ENCODE measurements at regions not wholly inside any gene's neighbourhood (a gene's known extent, or its start where the extent isn't known, plus 50 kb on each side); places are given as distances from the start of the nearest gene placed in this dataset.

DNA sequence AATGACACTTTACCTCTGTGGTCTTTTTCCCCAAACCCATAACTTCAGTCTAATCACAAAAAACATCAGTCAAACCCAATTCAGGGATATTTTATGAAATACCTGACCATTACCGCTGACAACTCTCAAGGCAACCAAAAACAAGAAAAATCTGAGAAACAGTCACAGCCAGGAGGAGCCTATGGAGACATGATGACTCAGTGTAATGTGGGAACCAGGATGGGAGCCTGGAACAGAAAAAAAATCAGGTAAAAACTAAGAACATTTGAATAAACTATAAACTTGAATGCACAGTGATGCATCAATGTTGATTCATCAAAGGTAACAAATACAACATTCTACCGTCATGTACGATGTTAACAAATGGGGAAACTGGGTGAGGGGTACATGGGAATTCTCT is 84.1 kb upstream of the TSHZ2 start:
- Histone ChIP-seq H3K4me1 (no peaks in the 10 kb centered on the region), H3K4me3 (no peak overlapping the region), H3K36me3 (no peaks in the 10 kb centered on the region), H3K9me3 (no peaks in the 10 kb centered on the region), H3K27ac (no peak overlapping the region), H3K27me3 (no peaks in the 10 kb centered on the region)
- no peak for ATAC-seq
- TF ChIP-seq, protein P1, sequence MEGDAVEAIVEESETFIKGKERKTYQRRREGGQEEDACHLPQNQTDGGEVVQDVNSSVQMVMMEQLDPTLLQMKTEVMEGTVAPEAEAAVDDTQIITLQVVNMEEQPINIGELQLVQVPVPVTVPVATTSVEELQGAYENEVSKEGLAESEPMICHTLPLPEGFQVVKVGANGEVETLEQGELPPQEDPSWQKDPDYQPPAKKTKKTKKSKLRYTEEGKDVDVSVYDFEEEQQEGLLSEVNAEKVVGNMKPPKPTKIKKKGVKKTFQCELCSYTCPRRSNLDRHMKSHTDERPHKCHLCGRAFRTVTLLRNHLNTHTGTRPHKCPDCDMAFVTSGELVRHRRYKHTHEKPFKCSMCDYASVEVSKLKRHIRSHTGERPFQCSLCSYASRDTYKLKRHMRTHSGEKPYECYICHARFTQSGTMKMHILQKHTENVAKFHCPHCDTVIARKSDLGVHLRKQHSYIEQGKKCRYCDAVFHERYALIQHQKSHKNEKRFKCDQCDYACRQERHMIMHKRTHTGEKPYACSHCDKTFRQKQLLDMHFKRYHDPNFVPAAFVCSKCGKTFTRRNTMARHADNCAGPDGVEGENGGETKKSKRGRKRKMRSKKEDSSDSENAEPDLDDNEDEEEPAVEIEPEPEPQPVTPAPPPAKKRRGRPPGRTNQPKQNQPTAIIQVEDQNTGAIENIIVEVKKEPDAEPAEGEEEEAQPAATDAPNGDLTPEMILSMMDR (IDR thresholded peaks at IDR 0.05), result no peak
- WGBS, 2 donors (ENCODE audit: low coverage in 1 of 2), result 69 to 89% methylated on average over 3 of the region's 3 CpGs

DNA sequence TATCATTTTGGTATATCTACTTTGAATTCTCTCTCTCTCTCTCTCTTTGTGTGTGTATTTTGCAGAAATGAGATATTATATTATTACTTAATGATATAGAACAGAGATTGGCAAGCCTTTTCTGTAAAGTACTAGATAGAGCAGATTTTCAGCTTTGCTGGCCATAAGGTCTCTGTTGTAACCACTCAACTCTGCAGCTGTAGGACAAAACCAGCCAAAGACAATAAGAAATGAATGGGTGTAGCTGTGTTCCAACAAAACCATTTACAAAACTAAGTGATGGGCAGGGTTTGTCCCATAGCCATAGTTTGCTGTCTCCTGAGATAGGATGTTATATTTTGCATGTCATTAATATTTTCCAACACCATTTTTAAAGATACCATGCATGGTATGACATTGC is 91.2 kb upstream of the TSHZ2 start:
- TF ChIP-seq POLR2A (IDR thresholded peaks at IDR 0.05) (no peak), EP300 (IDR thresholded peaks at IDR 0.05) (no peak), POLR2AphosphoS5 (IDR thresholded peaks at IDR 0.05) (no peak)
- TF ChIP-seq, protein P1 (IDR thresholded peaks at IDR 0.05), result no peak
- H3K4me1 ChIP-seq, result no peaks in the 10 kb centered on the region
- H3K4me3 ChIP-seq, result no peak overlapping the region
- H3K9me3 ChIP-seq, result no peaks in the 10 kb centered on the region
- H3K36me3 ChIP-seq, result no peaks in the 10 kb centered on the region
- no peaks in the 10 kb centered on the region for H3K27me3 ChIP-seq
- H3K27ac ChIP-seq, result no peak overlapping the region
- no peak for ATAC-seq

DNA sequence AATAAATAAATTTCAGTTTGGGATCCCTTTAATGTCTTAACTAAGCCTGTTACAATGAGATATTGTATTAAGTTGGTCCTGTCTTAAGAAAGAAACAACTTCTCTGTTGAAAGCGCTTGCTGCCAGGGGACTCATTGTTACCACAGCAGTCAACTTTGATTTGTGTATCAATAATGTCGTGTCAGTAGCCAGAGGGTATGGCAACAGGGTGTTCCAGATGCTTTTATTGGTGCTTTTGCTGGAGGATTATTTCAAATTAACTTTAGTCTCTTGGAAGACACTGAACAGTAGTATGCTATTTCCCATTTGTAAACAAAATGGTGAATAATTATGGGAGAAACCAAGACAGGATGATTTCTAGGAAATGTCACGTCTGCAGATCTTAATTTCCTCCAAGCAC is 91.9 kb upstream of the TSHZ2 start:
- Histone ChIP-seq H3K27me3 (no peaks in the 10 kb centered on the region), H3K4me1 (no peaks in the 10 kb centered on the region), H3K4me3 (no peak overlapping the region), H3K9me3 (no peaks in the 10 kb centered on the region), H3K27ac (no peak overlapping the region), H3K36me3 (no peaks in the 10 kb centered on the region)
- no peak for TF ChIP-seq POLR2A (IDR thresholded peaks at IDR 0.05)
- TF ChIP-seq POLR2AphosphoS5 (IDR thresholded peaks at IDR 0.05), result no peak
- TF ChIP-seq EP300 (IDR thresholded peaks at IDR 0.05), result no peak
- TF ChIP-seq, protein P1 (IDR thresholded peaks at IDR 0.05), result no peak
- 39 to 59% methylated on average over 3 of the region's 3 CpGs for WGBS, 2 donors (ENCODE audit: low coverage in 1 of 2)
- no peak for ATAC-seq

DNA sequence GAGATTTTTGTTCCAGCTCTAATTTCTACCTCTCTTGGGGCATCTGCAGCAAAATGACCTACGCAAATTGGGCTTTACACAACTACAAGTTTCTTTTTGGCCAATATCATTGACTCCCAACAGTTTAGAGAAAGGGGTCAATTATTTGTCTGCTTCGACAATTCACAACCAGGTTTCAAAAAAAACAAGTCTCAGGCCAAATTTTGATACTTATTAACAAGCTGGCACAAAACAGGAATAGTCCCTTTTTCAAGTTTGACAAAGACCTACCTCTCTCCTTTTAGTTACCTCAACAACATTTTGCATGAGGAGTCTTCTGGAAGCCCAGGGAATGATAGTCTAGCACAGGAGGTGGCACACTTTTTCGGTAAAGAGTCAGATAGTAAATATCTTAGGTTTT is 97.9 kb upstream of the TSHZ2 start:
- Histone ChIP-seq H3K27me3 (no peaks in the 10 kb centered on the region), H3K4me1 (no peaks in the 10 kb centered on the region), H3K4me3 (no peak overlapping the region), H3K27ac (no peak overlapping the region), H3K36me3 (no peaks in the 10 kb centered on the region), H3K9me3 (no peaks in the 10 kb centered on the region)
- TF ChIP-seq, protein P1 (IDR thresholded peaks at IDR 0.05), result no peak
- TF ChIP-seq POLR2AphosphoS5 (IDR thresholded peaks at IDR 0.05), result no peak
- TF ChIP-seq EP300 (IDR thresholded peaks at IDR 0.05), result no peak
- TF ChIP-seq POLR2A (IDR thresholded peaks at IDR 0.05), result no peak
- WGBS, 2 donors (ENCODE audit: low coverage in 1 of 2), result 87 to 100% methylated on average over 3 of the region's 3 CpGs
- no peak for ATAC-seq

DNA sequence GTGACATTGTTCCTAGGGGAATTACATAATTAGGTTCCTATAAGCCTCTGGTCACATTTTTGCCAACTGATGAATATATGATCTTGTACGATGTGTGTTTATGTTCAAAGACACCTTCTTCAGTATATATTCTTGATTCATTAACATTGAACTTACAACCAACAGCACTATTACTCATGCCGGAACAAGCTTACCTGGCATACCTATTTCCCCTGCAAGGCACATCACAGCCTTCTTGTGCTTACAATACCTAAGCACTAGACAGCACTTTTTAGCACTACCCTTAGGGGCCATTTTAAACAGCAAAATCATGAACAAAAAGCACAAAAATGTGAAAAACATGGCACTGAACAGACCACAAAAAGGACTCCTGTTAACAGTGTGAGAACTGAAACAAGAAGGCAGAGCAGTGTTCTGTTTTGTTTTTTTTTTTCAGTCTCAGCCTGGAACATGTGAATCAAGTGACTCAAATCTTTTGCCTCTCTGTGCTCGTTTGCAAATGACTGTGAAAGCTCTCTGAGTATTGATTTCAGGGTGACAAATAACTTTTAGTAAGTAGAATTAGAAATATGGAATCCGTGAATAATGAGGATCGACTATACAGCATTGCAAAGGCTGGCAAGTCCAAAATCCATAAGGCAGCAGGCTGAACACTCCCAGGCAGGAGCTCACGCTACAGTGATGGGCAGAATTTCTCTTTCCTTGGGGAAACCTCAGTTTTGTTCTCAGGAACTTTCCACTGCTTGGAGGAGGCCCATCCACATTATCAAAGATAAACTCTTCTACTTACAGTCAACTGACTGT is 102.3 kb upstream of the TSHZ2 start:
- WGBS, 2 donors (ENCODE audit: low coverage in 1 of 2), result 73 to 88% methylated on average over 4 to 6 of the region's 6 CpGs
- ATAC-seq, result no peak
- Histone ChIP-seq H3K36me3 (no peaks in the 10 kb centered on the region), H3K9me3 (no peaks in the 10 kb centered on the region), H3K27ac (no peak overlapping the region), H3K4me3 (no peak overlapping the region), H3K4me1 (no peaks in the 10 kb centered on the region), H3K27me3 (no peaks in the 10 kb centered on the region)
- TF ChIP-seq, protein P1 (IDR thresholded peaks at IDR 0.05), result no peak
- no peak for TF ChIP-seq POLR2AphosphoS5 (IDR thresholded peaks at IDR 0.05)

Measured in gastroesophageal sphincter (tissue), 4 donors.